Lung (tissue), 11 donors: ENCODE measurements at regions not wholly inside any gene's neighbourhood (a gene's known extent, or its start where the extent isn't known, plus 50 kb on each side); places are given as distances from the start of the nearest gene placed in this dataset.
"Not testable (repeated sequence)": the region's sequence is repeated elsewhere in the genome, so short reads cannot be mapped to it uniquely, and the experiment has no call there.

Experiments
- ATAC-seq: fragments of 200-7000 bp; cut with Tn5 transposase; one replicate; pipeline ENCODE4 v1.9.1; 2020; ENCODE audit warnings: moderate number of reproducible peaks; ENCODE audit not compliant: insufficient read depth, low FRiP score
- DNase-seq, 3 donors: peaks; one replicate each; pipeline ENCODE4 v3.0.0-alpha.2; 2013 to 2017
- H3K27ac ChIP-seq, 2 donors: one replicate each; pipeline ENCODE4 v1.5.1; 2013; ENCODE audit warnings: mild to moderate bottlenecking in 2 of 2, moderate library complexity in 2 of 2, control low read depth in 1 of 2, inconsistent platforms in 1 of 2, low read depth in 1 of 2, low read length in 1 of 2
- H3K27me3 ChIP-seq, 3 donors: one replicate each; pipeline ENCODE4 v1.5.1; 2013; ENCODE audit warnings: low read length in 2 of 3; ENCODE audit not compliant: control insufficient read depth in 3 of 3, insufficient read depth in 3 of 3
- H3K36me3 ChIP-seq, 4 donors: one replicate each; pipeline ENCODE4 v1.5.1; 2013; ENCODE audit warnings: low read length in 4 of 4, mild to moderate bottlenecking in 1 of 4, moderate library complexity in 1 of 4; ENCODE audit not compliant: control insufficient read depth in 4 of 4, insufficient read depth in 4 of 4
- H3K4me1 ChIP-seq, 5 donors: one replicate each; pipeline ENCODE4 v1.5.1; 2013; ENCODE audit warnings: low read length in 5 of 5, mild to moderate bottlenecking in 2 of 5, moderate library complexity in 1 of 5; ENCODE audit not compliant: control insufficient read depth in 5 of 5, insufficient read depth in 5 of 5
- H3K4me3 ChIP-seq: one replicate; pipeline ENCODE4 v1.5.1; 2013; ENCODE audit warnings: mild to moderate bottlenecking, control low read depth, moderate library complexity
- H3K9ac ChIP-seq, 2 donors: one replicate each; pipeline ENCODE4 v1.5.1; 2013; ENCODE audit warnings: low read length in 2 of 2, control low read depth in 1 of 2; ENCODE audit not compliant: insufficient read depth in 1 of 2
- H3K9me3 ChIP-seq, 4 donors: one replicate each; pipeline ENCODE4 v1.5.1; 2013; ENCODE audit warnings: low read length in 3 of 4, mild to moderate bottlenecking in 1 of 4, moderate library complexity in 1 of 4; ENCODE audit not compliant: control insufficient read depth in 4 of 4, insufficient read depth in 3 of 4
- CTCF ChIP-seq: IDR thresholded peaks from 2 replicates; pipeline ENCODE4 v1.5.1; 2012; ENCODE audit warnings: mild to moderate bottlenecking; ENCODE audit errors: control extremely low read depth, extremely low read depth
- WGBS, 2 donors: extraction: QIAGEN DNeasy Blood & Tissue Kit; methylation state at CpG; one replicate each; pipeline ENCODE4 v1.1.7; 2013; 5-methylcytosine and 5-hydroxymethylcytosine counted together
- donor health status: control.
- donor health status: control.
- donor health status: Bipolar disorder and iron deficiency.
- donor health status: healthy.
- donor health status: DM: yes; HTN: yes; CAD: no.

- H3K27ac ChIP-seq = no peak overlapping the region
- H3K9ac ChIP-seq = no peak overlapping the region
- DNase-seq (no peak), ATAC-seq (no peak)
- H3K36me3 ChIP-seq = no peaks in the 10 kb centered on the region
- TF ChIP-seq CTCF = no peak
- no peak overlapping the region for H3K4me3 ChIP-seq
- no peaks in the 10 kb centered on the region for H3K9me3 ChIP-seq
- WGBS, 2 donors = 90 to 91% methylated on average over 4 of the region's 4 CpGs
- H3K27me3 ChIP-seq = no peaks in the 10 kb centered on the region
- H3K4me1 ChIP-seq = no peaks in the 10 kb centered on the region
Measured at GRCh38 chr6:74479420-74479819, 726.4 kb downstream of the COL12A1 start.

GRCh38 chr6:74474046-74474445 is 731.8 kb downstream of the COL12A1 start:
- 97% methylated on average over 10 of the region's 10 CpGs for WGBS, 2 donors
- not testable (repeated sequence) for H3K9me3 ChIP-seq, ATAC-seq, H3K36me3 ChIP-seq, H3K4me1 ChIP-seq, H3K9ac ChIP-seq, H3K27ac ChIP-seq, DNase-seq, H3K27me3 ChIP-seq, H3K4me3 ChIP-seq

- not testable (repeated sequence) for H3K4me1 ChIP-seq, H3K27ac ChIP-seq, H3K4me3 ChIP-seq, DNase-seq, H3K27me3 ChIP-seq, ATAC-seq, H3K9me3 ChIP-seq, H3K9ac ChIP-seq, H3K36me3 ChIP-seq
- 95 to 96% methylated on average over 15 of the region's 15 CpGs for WGBS, 2 donors
Measured at GRCh38 chr6:74468552-74468951, 737.3 kb downstream of the COL12A1 start.

GRCh38 chr6:74467533-74468215 is 738.2 kb downstream of the COL12A1 start:
- DNase-seq (no peak), ATAC-seq (no peak)
- 88% methylated on average over 2 of the region's 2 CpGs for WGBS, 2 donors
- Histone ChIP-seq H3K9me3 (peaks cover 0 to 6% (median 0%) of the 10 kb centered on the region in 4 donors), H3K4me1 (peaks cover 0 to 1% (median 0%) of the 10 kb centered on the region in 5 donors), H3K9ac (no peak overlapping the region), H3K27ac (no peak overlapping the region), H3K4me3 (no peak overlapping the region), H3K27me3 (no peaks in the 10 kb centered on the region), H3K36me3 (no peaks in the 10 kb centered on the region)
- TF ChIP-seq CTCF = no peak
